ENCODE measurements at regions not wholly inside any gene's neighbourhood (a gene's known extent, or its start where the extent isn't known, plus 50 kb on each side); places are given as distances from the start of the nearest gene placed in this dataset.
A peak's percentile ranks its signal among the peaks of the same experiment; 100 is the strongest.

DNA sequence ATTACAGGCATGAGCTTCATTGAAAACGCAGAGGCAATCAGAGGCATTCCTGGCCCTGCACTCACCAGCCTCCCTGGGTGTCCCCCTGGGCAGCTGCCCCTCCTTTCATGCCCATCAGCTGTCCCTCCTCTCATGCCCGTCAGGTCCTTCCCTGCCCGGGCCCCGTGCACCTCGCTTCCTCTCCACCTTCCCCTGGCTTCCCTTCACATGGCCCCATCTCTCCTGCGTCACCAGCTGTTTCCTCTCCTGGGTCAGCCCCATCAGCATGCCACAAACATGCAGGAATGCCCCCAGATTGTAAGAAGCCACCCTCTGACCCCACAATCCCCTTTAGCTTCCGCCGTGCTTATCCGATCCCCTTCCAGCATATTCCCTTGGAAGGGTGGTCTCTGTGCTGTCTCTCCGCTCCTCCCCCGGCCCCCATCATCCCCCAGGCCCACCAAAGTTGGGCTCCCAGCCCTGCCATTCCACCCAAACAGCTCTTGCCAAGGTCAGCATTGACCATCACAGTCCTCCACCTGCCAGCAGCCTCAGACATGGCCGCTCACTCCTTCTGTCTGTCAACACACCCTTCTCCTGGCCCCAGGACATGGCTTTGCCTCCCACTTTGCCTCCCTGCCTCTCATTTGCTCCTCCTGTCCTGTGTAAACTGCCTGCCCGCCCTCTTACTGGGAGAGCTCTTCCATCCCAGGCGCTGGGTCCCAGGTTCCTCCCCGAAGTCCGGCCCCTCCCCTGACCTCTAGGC, 98.6 kb upstream of the IER5L start:
- DNase-seq = no peak

GRCh38 chr9:129275626-129276247, 97.7 kb upstream of the IER5L start:
- DNase-seq = no peak

GRCh38 chr9:129273941-129274684, 96.1 kb upstream of the IER5L start:
- no peak for DNase-seq

DNA sequence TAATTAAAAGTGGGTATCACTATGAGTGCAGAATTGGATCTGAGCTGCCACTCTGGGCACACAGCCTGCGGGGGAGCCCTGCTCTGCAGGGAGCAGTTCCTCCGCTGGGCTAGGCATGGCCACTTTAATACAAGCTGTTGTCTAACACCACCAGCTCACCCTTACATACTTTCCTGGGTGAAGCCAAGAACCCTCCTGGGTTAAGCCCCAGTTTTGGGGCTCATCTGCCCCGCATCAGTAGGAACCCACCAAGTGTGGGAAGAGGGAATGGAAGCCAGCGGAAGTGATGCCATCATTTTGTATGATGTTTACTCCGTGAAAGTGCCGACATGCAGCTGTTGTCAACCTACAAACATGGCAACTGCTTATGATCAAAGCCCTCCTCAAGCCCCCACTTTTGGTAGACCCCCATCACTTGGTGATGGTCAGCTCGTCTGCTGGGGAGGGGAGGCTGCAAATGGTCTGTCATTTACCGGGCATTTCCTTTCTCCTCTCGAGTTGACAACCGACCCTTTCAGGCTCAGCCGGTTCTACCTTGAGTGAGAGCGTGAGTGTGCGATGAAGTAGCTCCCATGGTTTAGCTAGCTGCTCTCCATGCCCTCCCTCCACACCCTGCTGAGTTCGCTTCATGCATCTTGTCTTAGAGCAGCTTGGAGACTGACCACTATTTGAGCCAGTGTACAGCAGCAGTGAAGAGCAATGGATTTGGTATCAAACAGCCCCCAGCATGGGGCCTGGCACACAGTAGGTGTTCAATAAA, 95.3 kb upstream of the IER5L start:
- DNase-seq = no peak

DNA sequence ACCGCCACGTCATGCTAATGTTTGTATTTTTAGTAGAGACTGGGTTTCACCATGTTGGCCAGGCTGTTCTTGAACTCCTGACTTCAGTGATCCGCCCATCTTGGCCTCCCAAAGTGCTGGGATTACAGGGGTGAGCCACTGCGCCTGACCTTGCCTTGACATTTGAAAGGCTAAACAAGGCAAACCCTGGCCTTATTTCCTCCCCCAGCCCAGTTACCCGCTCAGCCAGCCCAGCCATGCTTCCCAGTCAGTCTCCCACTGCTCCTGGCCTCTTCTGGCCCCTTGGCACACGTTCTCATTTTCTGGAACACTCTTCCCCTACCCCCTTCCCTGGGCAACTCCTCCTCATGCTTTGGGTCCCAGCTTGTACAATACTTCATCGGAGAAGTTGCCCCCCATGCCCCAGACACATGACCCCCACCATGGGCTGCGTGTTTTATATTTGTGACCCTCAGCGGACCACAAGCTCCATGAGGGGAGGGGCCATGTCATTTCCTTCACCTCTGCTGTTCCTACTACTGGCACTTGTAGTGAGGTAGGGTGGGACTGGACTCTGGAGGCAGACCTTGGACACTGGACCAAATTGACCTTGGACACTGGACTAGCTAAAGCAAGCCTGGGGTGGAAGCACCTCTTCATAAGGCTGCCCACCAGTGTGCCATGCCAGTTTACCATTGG, 94.4 kb upstream of the IER5L start:
- no peak for DNase-seq

DNA sequence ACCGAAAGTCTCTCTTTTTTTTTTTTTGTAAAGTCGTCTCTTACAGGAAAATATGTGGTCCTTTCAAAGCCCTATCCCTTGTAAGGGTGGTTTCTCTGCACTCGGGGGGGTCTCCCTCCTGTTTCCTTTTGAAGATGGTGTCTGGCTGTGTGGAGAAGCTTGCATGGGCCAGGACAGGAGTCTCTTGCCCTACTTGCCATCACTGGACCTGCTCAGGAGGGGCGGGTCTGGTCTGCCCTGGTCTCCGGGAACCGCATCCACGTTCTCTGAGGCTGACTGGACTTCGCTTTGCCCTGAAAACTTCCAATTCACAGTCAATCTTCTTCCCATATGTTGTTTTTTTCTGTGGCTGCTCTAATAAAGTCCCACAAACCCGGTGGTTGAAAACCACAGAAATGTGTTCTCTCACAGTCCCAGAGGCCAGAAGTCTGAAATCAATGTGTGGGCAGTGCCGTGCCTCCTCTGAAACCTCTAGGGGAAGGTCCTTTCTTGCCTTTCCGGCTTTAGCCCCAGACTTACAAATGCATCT, 92.9 kb upstream of the IER5L start:
- peak; percentile 3 for DNase-seq

DNA sequence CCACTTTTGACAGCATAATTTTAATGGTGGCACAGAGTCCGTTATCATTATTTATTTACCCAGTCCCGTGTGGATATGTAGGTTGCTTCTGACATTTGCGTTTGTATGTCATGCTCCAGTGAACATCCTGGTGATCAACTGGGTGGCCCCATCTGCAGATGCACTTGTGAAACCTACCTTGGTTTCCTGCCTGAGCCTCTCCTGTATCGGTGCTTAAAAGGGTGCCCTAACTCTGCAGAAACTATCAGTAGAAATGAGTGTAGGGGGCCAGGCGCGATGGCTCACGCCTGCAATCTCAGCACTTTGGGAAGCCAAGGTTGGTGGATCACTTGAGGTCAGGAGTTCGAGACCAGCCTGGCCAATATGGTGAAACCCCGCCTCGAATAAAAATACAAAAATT, 92.1 kb upstream of the IER5L start:
- peak; percentile 45 for DNase-seq

- no peak for DNase-seq
These were observed 89.1 kb upstream of the IER5L start for GRCh38 chr9:129267141-129267540.

- DNase-seq = no peak
These were observed 88.5 kb upstream of the IER5L start for GRCh38 chr9:129266536-129266935.

DNA sequence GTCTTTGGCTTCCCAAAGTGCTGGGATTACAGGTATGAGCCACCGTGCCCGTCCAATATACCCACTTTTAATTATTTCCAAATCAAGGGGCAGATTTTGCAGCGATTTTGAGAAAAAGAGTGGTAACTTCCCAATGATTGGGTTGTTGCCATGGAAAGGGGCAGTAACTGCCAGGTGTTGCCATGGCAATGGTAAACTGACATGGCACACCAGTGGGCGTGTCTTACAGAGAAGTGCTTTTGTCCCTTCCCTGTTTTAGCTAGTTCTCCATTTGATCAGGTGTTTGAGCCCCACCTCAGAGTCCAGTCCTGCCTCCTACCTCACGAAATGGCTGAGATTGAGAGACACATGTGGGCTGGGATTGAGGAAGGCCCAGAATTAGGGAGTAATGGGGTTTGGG, 86.3 kb upstream of the IER5L start:
- no peak for DNase-seq

GRCh38 chr9:129263836-129264235, 85.8 kb upstream of the IER5L start:
- DNase-seq = no peak

- no peak for DNase-seq
These were observed 84.2 kb upstream of the IER5L start for GRCh38 chr9:129262261-129262660.

GRCh38 chr9:129259375-129259774, 81.3 kb upstream of the IER5L start:
- DNase-seq = no peak

DNA sequence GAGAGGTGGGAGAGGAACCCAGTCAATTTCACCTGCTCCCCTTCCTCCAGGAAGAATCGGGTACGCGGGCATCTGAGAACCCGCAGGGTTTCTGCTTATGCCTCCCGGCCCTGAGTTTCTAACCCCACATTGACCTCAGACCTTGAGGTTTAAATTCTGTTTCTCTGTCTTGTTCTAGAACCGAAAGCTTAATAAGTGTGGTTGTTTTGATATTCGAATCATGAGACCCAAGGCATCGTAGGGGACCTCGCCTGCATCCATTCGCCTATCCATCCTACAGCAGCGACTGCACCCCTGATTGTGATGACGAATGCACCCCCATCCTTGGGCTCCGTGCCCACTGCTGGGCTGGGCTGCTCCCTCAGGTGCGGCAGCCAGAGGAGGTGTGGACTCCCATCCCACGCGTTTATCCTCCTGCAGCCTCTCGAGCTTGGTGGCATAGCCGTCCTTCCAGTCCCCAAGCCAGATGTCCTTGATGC, 80.8 kb upstream of the IER5L start:
- DNase-seq = peak; percentile 22

DNA sequence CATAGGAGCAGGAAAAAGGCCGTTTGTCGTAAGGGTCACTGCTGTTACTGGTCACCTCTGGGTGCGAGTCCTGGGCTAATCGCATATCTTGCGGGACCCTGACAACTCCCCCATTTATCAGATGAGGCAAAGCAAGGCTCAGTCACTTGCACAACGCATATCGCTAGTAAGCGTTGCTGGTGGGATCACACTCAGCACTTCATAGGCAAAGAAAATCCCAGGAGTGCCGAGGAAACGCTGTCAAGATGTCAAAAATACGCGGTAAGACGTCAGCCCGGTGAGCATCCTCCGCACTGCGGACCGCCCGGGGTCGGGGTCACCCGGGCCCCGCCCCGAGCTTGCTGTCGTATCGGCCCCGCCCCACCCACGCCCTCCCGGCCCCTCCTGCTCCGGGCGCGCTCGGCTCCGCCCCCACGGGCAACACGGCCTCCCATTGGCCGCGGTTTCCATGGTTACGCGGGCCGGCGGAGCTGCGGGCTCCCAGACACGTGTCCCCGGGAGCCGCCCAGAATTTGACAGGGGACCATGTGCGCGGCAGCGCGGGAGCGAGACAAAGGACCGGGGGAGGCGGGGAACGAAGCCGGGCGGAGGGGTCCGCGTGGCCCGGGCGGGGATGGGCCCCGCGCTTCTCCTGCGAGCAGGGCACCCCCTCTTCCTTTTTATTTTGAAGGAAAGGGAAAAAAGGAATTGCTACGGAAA, 80.2 kb upstream of the IER5L start:
- peak; percentile 92 for DNase-seq

DNA sequence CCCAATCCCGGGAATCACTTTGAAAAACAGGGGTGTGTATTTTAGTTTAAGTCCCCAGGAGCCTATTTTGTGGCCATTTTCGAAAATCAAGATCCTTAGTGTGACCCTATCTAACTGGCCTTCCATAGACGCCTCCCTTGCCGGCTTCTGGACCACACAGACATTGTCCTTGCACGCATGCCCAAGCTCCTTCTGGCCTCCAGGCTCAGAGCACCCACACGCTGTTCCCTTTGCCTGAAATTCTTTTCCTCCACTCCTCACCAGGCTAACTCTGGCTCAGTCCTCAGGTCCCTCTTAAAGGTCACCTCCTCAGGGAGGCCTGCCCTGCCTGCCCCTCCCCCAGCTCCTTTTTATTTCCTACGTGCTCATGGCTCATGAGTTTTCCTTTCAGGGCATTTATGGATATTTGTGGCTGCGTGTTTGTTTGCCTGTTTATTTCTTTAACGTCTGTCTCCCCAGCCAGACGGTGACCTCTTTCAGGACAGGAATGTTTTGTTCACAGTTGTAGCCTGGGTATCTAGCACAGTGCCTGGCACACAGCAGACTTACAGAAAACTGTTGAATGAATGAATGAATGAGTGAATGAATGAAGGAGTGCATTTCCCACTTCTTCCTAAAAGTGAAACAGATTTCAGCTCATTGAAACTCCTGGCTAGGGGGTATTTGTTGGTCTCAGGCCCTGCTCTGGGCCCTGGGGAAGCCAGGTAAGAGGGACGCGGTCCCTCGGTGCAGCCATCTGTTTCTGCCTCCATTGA, 79.1 kb upstream of the IER5L start:
- no peak for DNase-seq

- no peak for DNase-seq
These were observed 76.7 kb upstream of the IER5L start for GRCh38 chr9:129254566-129255287.

- DNase-seq = no peak
These were observed 75.8 kb upstream of the IER5L start for GRCh38 chr9:129253803-129254381.

- DNase-seq = no peak
These were observed 75.1 kb upstream of the IER5L start for GRCh38 chr9:129252937-129253802.

Data from CD4-positive, alpha-beta T cell treated with Interleukin-17A for 1 hour (primary cell).